ENCODE measurements at regions not wholly inside any gene's neighbourhood (a gene's known extent, or its start where the extent isn't known, plus 50 kb on each side); places are given as distances from the start of the nearest gene placed in this dataset.
A peak's percentile ranks its signal among the peaks of the same experiment; 100 is the strongest.

DNA sequence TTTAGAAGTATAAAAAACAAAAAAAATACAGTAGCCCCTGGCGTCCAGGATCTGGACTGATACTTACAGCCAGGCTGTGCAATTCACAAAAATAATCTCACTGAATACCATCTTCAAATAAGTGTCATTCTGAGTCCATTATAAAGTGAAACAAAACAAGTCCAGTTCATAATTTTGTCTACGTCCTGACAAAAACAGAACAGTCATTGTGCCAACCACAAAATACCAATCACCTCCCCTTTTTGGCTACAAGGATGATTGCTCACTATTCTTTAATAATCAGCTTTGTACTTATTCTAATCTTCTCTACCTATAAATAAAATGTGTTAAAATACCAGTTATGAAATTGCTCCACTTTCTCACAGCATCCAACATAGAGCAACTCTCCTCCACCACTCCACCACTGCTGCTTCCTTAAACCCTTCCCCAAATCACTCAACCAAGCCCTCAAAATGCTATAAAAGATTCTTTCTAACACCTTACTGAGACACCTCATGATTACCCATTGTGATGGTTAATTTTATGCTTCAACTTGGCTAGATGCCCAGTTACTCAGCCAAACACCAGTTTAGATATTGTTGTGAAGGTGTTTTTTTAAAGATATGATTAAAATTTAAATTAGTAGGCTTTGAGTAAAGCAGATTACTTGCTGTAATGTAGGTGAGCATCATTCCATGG is 479.8 kb upstream of the SEMA3A start:
- intact Hi-C loops (cut with DNase I) = no loop called here
- TF ChIP-seq, protein P1, sequence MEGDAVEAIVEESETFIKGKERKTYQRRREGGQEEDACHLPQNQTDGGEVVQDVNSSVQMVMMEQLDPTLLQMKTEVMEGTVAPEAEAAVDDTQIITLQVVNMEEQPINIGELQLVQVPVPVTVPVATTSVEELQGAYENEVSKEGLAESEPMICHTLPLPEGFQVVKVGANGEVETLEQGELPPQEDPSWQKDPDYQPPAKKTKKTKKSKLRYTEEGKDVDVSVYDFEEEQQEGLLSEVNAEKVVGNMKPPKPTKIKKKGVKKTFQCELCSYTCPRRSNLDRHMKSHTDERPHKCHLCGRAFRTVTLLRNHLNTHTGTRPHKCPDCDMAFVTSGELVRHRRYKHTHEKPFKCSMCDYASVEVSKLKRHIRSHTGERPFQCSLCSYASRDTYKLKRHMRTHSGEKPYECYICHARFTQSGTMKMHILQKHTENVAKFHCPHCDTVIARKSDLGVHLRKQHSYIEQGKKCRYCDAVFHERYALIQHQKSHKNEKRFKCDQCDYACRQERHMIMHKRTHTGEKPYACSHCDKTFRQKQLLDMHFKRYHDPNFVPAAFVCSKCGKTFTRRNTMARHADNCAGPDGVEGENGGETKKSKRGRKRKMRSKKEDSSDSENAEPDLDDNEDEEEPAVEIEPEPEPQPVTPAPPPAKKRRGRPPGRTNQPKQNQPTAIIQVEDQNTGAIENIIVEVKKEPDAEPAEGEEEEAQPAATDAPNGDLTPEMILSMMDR (IDR thresholded peaks at IDR 0.05) = no peak
- WGBS, 4 donors = 49 to 63% (median 58%) methylated on average over 2 of the region's 2 CpGs

DNA sequence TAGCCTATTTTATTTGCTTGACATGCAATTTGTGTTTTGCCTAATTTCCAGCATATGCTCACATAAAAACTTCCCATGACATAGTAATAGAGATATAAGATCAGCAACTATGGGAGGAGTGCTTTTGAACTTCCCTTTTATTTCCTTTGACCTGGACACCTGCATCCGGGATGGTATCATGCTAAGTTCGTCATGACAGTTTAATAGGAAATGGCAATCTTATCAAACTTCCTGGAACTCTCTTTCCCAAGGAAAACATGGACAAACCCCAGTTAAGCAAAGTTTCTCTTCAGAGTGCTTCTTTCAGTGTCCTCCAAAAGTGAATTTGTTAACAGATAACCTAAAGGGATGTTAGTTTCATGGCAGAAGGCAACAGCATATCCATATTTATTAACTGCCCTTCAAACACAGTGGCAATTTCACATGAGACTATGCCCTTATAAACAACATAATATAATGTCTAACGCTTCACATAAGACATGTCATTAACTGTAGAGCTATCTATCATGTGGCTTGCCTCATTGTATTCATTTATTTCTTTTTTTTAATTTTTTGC is 474.7 kb upstream of the SEMA3A start:
- Histone ChIP-seq H3K4me3 (no peak overlapping the region), H3K27ac (peak overlapping the region in 1 of 5 donors; percentile 32), H3K36me3 (replicated peaks in 1 of 2) (no peaks in the 10 kb centered on the region), H3K27me3 (no peaks in the 10 kb centered on the region), H3K9me3 (replicated peaks in 1 of 3) (no peaks in the 10 kb centered on the region), H3K4me1 (replicated peaks in 1 of 2) (no peaks in the 10 kb centered on the region)
- WGBS, 4 donors = 42 to 50% (median 44%) methylated on average over 3 of the region's 3 CpGs
- DNase-seq = no peak
- TF ChIP-seq, protein P1 (IDR thresholded peaks at IDR 0.05) = no peak
- TF ChIP-seq POLR2A (IDR thresholded peaks at IDR 0.05) = no peak
- intact Hi-C loops (cut with DNase I) = no loop called here

More for the DNA sequence above, 479.8 kb upstream of the SEMA3A start:
- no peak overlapping the region for H3K27ac ChIP-seq
- no peaks in the 10 kb centered on the region for H3K4me1 ChIP-seq (replicated peaks in 1 of 2)
- DNase-seq = no peak
- H3K9me3 ChIP-seq (replicated peaks in 1 of 3) = no peaks in the 10 kb centered on the region
- no peaks in the 10 kb centered on the region for H3K27me3 ChIP-seq
- H3K36me3 ChIP-seq (replicated peaks in 1 of 2) = no peaks in the 10 kb centered on the region
- no peak overlapping the region for H3K4me3 ChIP-seq

DNA sequence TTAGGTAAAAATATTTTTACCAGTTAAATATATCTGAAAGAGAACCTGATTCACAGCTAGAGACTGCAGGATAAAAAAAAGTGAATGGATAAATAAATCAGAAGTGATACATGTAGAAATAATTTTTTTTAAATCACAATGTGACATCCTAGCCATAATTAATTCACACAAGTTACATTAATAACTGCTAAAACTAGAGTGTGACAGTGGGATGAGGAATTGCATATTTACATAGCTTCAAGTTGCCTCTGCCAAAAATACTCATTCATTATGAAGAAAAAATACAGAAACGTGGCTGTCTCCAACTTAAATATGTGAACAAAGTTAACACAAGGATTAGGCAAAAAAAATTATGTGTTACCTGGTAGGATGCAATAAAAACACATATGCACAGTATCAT is 473.5 kb upstream of the SEMA3A start:
- no peaks in the 10 kb centered on the region for H3K9me3 ChIP-seq (replicated peaks in 1 of 3)
- H3K4me3 ChIP-seq = no peak overlapping the region
- H3K27me3 ChIP-seq = no peaks in the 10 kb centered on the region
- no peaks in the 10 kb centered on the region for H3K4me1 ChIP-seq (replicated peaks in 1 of 2)
- DNase-seq = no peak
- 21 to 27% (median 23%) methylated on average over 1 of the region's 1 CpG for WGBS, 4 donors
- no peaks in the 10 kb centered on the region for H3K36me3 ChIP-seq (replicated peaks in 1 of 2)
- H3K27ac ChIP-seq = no peak overlapping the region
- intact Hi-C loops (cut with DNase I) = no loop called here
- TF ChIP-seq, protein P1 (IDR thresholded peaks at IDR 0.05) = no peak
- no peak for TF ChIP-seq POLR2A (IDR thresholded peaks at IDR 0.05)

DNA sequence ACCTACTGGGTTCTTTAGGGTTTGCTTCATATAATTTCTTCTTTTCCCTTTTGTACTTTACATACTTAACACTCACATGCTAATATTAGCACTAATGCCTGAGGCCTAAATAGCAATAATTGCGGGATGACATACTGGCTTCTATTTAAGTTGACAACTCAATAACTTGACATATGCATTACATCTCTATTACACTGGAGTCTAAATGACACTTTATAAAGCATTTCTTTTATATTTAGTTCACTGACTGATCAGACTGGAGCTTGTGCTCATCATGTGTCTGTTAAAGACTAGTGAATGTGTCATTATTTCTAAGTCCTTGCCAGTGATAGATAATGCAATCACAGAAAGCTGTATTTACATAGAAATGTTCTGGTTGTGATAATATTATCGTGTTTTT is 472.1 kb upstream of the SEMA3A start:
- H3K27ac ChIP-seq = no peak overlapping the region
- TF ChIP-seq, protein P1 (IDR thresholded peaks at IDR 0.05) = no peak
- TF ChIP-seq POLR2A (IDR thresholded peaks at IDR 0.05) = no peak
- no peaks in the 10 kb centered on the region for H3K4me1 ChIP-seq (replicated peaks in 1 of 2)
- H3K4me3 ChIP-seq = no peak overlapping the region
- H3K27me3 ChIP-seq = no peaks in the 10 kb centered on the region
- intact Hi-C loops (cut with DNase I) = no loop called here
- no peaks in the 10 kb centered on the region for H3K9me3 ChIP-seq (replicated peaks in 1 of 3)
- WGBS, 4 donors = 80 to 88% (median 84%) methylated on average over 2 of the region's 2 CpGs
- no peaks in the 10 kb centered on the region for H3K36me3 ChIP-seq (replicated peaks in 1 of 2)
- DNase-seq = no peak
